EH (cell line): ENCODE measurements at regions not wholly inside any gene's neighbourhood (a gene's known extent, or its start where the extent isn't known, plus 50 kb on each side); places are given as distances from the start of the nearest gene placed in this dataset.
A peak's percentile ranks its signal among the peaks of the same experiment; 100 is the strongest.
"Not testable (repeated sequence)": the region's sequence is repeated elsewhere in the genome, so short reads cannot be mapped to it uniquely, and the experiment has no call there.

Experiments
- DNase-seq: peaks from one replicate; pipeline ENCODE4 v3.0.0-alpha.2; 2015; ENCODE audit warnings: low read depth

DNA sequence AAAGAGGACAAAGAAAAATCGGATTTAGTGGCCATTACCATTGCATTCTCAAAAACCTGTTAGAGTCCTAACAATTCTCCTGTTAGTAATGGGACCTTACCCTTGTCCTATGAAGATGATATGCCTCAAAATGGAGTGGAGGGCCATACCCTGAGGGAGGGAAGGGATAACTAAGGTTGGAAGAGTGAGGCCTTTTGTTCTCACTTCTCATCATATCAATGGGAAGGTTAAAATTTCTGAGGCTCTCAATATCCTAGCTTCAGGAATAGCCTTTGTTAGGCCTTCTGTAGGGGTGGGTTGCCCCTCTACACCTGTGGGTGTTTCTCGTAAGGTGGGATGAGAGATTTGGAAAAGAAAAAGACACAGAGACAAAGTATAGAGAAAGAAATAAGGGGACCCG lies 109.4 kb upstream of the SGIP1 start:
- DNase-seq, result not testable (repeated sequence)

DNA sequence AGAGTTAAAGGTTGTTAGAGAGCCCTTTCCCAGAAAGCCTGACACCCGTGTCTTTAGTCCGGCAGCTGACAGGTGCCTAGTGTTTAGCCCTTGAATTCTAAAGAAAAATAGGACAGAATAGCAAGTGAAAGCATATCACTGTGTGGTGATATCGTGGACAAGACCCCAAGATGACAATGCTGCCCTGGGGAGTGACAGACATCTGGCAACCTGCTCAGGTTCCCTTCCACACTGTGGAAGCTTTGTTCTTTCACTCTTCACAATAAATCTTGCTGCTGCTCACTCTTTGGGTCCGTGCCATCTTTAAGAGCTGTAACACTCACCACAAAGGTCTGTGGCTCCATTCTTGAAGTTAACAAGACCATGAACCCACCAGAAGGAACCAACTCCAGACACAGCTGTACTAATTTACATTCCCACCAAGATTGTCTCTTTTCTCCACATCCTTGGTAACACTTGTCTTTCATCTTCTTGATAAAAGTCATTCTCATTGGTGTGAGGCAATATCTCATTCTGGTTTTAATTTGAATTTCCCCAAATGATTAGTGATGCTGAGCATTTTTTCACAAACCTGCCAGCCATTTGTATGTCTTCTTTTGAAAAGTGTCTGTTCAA lies 107.6 kb upstream of the SGIP1 start:
- DNase-seq, result no peak

DNA sequence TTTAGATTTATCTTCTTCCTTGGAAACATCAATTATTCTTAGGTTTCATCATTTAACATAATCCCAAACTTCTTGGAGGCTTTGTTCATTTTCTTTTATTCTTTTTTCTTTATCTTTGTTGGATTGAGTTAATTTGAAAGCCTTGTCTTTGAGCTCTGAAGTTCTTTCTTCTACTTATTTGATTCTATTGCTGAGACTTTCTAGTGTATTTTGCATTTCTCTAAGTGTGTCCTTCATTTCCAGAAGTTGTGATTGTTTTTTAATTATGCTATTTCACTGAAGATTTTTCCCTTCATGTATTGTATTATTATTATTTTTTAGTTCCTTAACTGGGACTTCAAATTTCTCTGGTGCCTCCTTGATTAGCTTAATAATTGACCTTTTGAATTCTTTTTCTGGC lies 103.1 kb upstream of the SGIP1 start:
- not testable (repeated sequence) for DNase-seq

DNA sequence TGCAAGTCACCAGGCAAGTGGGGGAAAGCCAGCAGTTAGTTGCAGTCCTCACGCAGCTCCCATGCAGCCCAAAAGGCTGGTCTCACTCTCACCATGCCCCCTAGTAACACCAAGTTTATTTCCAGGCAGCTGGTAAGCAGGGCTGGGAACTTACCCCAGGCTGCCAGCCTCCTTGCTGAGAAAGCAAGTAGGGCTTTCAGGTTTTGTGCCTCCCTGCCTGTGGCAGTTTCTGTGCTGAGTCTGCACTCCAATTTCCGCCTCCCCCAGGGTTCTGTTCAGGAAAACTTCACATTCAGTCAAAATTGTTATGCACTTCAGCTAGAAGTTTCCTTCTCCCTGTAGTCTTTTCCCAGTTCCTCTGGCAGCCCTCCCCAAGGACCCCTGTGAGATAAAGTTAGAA lies 102.0 kb upstream of the SGIP1 start:
- no peak for DNase-seq

DNA sequence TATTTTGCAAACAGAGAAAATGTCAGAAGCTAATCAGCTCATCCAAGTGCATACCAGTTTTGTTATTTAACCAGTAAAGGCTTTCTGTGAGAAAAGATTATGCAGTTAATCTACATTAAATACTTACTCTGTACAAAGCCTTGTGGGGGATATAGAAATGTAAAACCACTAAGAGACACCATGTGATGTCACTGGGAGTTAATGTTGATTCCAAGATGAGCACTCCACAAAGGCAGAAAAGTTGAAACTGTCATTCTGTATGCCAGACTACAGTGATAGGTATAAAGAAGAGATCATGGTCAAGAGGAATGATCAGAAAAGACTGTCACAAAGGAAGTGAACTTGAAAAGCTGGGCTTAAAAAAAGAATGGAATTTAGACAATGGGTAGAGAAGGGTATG lies 100.3 kb upstream of the SGIP1 start:
- no peak for DNase-seq

DNA sequence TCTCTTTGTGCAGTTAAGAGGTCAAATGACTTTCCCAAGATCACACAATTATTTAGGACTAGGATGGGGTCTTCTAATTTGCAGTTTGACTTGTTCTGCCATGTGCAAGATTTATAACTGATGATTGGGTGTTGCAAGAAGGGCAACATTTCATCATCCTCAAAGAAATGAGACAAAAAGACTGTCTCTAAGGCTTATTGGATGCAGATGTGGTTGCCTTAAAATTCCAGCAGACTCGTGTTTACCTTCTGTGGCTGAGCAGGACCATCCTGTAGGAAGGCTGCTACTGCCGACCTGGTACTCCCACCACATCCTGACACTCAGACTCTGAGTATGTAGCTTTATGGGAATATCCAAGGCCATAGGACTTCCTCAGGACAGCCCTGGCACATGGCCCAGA lies 99.9 kb upstream of the SGIP1 start:
- peak; percentile 85 for DNase-seq

DNA sequence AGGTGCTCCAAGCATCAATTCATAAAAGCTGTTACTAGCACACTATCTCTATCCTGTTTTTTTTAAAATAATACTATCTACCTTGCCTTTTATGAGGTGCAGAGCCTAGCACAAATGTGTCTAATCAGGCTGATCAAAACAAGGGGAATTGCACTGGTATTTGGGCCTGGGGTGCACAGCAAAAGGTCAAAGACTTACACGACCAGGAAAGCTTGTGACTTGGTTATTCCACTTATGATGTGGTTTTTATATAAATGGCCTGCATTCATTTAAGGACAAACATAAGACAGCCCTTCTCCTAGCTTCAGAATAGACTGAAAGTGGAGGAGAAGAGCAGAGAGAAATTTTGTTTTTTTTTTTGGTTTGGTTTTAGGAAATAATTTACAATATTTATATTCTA lies 98.4 kb upstream of the SGIP1 start:
- DNase-seq, result no peak

DNA sequence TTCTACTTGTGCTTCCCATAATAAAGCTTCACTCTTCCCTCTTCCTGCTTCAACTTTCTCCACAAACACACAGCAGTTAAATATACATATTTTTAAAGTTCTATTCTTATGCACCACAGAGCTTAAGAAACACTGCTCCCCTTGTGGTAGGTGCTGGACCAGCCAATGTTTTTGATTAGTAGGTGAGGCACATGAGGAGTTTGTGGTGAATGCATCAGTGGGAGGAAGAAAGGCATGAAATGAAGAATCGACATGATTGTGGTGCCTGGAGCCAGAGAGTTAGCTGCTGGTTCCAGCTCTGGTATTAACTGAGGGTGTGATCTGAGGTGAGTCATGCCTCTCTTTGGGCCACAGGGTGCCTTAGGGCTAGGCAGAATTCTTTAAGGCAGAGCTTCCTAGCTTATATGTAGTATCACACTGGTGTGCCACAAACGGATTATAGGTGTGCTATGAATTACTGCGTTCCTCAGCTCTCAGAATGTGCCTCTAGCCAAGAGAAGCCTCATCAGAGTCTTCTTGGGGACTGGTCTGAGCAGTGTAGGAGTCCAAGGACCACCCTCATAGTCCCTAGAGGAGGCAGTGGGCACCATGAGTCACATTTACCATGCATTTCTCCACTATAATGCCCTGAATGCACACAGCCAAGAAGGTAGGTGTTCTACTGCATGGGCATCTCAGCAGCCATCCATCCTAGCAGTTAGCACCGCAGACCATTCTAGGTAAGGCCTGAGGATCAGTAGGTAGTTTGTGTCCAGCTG lies 97.4 kb upstream of the SGIP1 start:
- DNase-seq, result peak; percentile 90

DNA sequence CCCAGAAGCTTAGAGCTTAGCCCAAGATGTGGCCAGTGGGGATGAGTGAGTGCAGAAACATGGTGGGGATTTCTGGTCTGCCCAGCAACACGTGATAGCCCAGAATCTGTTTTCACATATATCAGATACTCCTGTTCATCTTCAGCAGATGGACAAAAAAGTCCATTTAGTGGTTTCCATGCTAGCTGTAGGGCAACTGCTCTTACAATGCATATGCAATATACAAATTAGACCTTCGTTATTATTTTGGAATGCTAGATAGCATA lies 96.9 kb upstream of the SGIP1 start:
- no peak for DNase-seq

DNA sequence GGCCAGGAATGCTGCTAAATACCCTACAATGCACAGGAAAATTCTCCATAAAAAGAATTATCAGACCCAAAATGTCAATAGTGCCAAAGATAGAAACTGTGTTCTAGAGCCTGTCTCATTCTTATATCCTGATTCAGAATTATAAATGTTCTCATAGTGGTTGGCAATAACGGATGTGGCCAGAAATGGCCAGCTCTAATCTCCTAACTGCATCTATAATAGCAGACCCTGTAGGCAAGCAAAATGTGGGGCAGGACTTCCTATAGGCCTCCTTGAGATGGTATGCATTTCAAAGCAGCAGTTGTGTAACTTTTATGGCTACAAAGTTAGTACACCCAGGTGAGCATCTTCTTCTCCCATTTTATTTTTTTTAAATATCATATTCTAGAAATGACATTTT lies 95.9 kb upstream of the SGIP1 start:
- peak; percentile 62 for DNase-seq

DNA sequence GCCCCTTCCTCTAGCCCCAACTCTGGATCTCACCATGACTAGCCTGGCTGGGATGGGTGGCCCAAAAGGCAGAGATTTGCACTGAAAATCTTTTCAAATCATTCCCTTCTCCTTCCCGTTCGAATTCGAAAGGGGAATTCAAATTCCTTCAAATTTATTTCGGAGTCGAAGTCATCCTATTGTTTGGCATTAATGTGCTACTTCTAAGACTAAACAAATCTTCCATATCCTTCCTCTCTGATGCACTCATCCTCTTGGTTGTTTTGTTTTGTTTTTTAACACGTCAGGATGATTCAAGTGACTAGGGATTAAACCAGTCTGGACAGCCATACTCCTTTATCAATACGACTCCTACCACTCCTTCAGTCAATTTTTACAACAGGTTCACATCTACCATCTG lies 95.5 kb upstream of the SGIP1 start:
- no peak for DNase-seq

DNA sequence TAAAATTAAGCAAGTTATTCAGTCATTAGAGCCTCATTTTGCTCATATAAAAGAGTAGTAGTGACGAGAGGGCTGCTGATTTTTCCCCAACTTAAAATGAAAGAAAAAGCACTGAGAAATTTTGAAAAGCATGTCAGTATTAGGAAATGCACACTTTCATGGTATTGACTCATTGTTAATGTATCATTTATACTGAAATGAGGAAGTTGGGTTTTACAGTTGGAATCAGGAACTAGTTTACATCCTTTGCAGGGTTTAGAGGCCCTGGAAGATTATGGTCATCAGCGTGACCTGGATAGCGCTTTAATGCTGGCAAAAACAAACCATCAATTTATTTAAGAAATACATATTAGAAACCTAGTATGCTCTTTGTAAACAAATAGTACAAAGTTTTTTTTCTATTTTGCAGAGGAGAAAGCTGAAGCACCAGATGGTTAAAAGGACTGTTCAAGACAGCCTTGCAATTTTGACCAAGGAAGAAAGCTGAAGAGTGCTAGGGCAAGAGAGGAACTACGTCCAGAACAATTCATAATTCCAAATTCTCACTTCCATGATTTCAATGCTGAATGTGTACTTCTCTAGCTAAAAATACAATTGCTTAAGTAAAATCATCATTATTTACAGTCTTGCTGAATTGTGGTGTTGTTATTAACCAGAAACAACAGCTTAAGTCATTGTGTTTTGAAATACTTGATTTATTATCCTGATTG lies 94.8 kb upstream of the SGIP1 start:
- peak; percentile 64 for DNase-seq

DNA sequence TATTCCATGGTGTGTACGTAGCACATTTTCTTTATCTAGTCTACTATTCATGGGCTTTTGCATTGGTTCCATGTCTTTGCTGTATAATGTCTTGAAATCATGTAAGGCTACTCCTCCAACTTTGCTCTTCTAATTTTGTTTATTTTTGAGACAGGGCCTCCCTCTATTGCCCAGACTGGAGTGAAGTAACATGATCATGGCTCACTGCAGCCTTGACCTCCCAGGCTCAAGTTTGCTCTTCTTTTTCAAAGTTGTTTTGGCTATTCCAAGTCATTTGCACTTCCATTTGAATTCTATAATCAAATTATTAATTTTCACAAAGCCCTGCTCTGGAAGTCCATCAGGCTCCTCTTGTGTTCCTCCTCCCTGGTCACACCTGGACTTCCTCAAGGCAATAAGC lies 90.2 kb upstream of the SGIP1 start:
- DNase-seq, result peak; percentile 41

DNA sequence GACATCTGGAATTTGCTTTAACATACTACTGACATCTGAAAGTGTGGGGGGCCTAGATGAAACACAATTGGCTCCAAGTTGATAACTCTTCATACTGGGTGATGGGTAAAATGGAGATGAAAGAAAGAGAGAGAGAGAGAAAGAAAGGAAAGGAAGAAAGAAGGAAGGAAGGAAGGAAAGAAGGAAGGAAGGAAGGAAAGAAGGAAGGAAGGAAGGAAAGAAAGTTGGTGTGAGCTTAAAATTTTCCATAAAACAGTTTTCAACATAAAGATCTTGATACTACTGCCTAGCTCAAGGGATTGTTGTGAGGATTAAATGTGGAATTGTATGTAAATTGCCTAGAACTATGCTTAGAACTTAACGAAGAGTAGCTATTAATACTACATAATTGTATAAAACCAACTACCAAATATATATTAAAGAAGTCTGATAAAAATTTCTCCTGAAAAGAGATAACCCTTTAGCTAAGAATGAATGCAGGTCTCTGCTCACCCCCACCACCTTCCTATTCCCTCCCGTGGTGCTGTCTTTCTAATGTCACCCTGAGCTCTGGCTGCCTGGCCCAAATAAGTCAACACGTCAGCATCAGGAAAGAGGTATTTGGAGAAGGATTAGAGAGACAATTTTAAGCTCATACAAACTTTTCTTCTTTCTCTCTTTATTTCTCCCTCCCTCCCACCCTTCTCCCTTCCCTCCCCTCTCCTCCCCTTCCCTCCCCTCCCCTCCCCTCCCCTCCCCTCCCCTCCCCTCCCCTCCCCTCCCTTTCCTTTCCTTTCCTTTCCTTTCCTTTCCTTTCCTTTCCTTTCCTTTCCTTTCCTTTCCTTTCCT lies 89.3 kb upstream of the SGIP1 start:
- DNase-seq, result no peak

DNA sequence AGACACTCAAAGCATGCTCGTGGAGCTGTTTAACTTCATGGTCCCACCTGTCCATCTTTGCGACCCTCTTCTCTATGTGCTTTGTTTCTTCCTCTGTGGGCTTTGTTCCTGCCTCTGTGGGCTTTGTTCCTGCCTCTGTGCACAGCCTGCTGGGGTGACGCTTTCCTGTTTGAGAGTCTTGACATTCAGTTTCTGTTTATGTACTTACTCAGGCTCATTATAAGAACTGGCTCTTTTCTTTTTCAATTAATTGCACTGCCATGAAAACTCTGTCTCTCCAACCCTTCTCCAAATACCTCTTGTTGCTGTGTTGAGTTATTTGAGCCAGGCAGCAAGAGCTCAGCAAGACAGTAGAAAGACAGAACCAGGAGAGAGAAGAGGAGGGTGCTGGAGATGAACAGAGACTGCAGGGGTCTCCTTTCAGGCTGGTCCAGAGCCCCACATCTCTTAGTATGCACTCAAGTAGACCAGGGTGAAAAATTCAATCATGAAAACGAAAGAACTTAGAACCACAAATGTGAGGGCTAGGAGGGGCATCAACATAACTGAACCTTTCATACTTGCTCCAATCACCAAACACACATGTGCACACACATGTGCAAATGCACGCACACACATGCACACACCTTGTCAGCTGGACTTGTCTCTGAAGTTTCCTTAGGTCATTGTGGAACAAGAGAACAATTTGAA lies 88.3 kb upstream of the SGIP1 start:
- DNase-seq, result no peak

DNA sequence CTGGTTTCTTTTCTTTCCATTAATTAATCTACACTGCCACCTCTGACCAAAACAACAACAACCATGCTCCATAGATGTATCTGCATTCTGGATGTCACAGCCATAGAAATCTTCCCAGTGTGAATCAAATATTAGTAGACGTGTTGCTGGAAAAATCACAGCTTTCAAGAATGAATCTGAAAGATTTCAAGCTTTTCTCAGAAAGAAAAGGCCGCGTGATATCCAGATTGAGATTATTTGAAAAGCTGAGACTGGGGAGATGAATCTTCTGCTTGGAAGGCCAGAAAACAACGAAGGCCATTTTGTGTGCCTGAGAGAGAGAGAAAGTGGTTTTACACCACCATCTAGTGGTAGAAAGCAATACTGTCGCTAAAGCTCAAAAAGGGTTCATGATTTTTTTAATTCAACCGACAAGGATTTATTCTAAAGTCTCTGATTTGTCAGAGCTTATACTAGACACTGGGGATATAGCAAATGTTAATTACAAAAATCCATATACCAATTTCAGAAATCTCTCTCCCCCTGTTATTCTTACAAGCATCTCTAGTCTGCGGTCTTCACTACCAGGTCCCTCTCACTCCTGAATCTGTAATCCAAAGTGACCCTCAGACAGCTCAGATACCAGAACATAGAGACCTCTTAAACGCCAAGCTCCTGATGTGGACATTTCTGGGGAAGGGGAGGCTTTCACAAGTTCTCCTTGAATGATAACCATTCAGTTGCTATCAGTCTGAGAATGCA lies 87.5 kb upstream of the SGIP1 start:
- DNase-seq, result peak; percentile 76

DNA sequence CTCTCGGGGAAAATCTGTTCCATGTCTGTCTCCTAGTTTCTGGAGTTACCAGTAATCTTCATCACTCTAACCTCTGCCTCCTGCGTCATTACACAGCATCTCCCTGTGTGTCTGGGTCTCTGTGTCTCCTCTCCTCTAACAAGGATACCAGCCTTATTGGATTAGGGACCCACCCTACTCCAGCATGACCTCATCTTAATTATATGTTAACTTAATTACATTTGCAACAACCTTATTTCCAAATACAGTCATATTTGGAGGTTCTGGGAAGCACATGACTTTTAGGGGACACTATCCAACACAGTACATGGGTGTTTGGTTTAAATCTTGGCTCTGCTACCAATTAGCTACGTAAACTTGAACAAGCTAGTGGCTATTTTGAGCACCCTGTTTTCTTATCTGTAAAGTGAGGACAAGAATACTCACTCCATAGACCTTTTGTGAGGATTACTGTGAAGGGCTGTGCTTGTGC lies 83.9 kb upstream of the SGIP1 start:
- peak; percentile 58 for DNase-seq

DNA sequence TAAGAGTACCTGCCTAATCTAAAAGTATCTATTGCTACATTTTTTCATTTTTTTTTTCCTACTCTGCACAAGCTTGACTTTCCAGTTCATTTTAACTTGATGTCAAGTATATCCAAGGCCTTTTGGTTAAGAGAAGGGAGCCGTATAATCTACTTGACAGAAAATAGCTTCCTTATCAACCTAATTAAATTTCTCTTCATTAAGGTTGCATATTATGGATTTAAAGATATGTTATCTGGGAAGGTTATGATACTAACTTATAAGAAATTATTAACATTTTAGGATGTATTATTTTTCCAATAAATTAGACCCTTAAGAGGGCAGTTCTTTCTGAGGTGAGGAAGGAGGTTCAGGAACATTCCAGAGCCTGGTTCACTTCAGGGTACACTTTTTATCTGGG lies 83.1 kb upstream of the SGIP1 start:
- DNase-seq, result no peak

DNA sequence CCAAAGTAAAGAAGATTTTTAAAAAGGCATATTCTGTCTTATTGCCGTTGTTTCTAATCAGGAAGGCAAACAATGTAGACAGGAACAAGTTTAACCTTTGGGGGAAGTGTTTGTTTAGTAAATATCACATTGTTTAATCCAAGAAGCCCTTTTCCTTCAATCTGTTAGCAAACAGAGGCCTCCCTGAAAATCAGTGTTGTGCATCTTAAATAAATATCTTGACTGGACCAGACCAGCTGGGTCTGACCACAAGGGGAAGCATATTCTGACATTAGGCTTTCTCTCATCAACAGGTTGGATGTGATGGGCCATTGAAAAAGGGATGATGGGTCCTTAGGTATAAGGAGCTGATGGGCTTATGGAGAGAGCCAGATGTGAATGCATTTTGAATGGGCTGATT lies 81.8 kb upstream of the SGIP1 start:
- DNase-seq, result no peak

DNA sequence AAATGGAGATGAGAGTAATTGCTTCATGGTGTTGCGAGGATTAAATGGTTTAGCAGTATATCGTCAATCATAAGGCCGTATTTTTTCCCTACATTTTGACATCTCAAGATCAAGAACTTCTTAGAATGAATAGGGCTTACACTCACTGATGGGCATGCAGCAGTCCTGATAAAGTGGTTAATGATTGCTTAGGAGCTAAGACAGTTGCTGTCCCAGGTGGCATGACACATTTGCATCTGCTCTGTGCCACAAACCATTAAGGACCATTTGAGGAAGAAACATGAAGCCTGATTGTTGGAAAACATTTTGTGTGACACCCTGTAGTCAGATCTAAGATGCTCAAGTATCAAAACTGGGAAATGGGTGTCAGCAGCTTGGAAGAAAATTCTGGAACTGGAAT lies 81.0 kb upstream of the SGIP1 start:
- no peak for DNase-seq

DNA sequence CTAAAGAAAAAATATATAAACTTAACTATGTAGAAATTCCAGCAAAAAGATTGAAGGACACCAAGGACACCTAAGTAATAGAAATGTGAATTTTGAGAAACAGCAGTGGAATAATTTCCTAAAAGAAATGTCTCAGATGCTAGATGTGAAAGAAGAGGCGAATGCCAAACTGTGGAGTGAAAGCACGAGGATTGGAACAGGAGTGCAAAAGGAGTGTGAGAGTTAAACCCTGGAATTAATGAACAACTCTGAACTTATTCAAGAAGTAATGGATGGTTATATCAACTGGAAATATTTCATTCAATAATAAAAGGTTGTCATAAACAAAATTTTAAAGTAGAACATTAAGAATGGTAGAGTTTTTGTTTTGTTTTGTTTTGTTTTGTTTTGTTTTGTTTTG lies 78.5 kb upstream of the SGIP1 start:
- DNase-seq, result no peak
